ENCODE measurements at regions not wholly inside any gene's neighbourhood (a gene's known extent, or its start where the extent isn't known, plus 50 kb on each side); places are given as distances from the start of the nearest gene placed in this dataset.

DNA sequence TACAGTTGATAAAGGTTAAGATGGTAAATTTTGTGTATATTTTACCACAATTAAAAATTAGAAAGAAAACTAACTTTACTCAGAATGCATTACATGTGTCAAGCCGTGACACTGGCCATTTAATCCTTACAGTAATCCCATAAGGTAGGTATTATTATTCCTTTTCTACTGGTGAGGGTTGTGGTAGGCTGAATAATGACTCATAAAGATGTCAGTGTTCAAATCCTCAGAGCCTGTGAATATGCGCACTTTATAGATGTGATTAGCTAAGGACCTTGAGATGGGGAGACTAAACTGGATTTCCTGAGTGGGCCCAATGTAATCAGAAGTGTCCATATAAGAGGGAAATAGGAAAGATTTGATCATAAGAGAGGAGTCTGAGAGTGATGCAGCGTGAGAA is 288.1 kb downstream of the TMEM167A start:
- TF ChIP-seq, protein P1, sequence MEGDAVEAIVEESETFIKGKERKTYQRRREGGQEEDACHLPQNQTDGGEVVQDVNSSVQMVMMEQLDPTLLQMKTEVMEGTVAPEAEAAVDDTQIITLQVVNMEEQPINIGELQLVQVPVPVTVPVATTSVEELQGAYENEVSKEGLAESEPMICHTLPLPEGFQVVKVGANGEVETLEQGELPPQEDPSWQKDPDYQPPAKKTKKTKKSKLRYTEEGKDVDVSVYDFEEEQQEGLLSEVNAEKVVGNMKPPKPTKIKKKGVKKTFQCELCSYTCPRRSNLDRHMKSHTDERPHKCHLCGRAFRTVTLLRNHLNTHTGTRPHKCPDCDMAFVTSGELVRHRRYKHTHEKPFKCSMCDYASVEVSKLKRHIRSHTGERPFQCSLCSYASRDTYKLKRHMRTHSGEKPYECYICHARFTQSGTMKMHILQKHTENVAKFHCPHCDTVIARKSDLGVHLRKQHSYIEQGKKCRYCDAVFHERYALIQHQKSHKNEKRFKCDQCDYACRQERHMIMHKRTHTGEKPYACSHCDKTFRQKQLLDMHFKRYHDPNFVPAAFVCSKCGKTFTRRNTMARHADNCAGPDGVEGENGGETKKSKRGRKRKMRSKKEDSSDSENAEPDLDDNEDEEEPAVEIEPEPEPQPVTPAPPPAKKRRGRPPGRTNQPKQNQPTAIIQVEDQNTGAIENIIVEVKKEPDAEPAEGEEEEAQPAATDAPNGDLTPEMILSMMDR (IDR thresholded peaks at IDR 0.05; ENCODE audit: borderline replicate concordance, insufficient read depth, low read depth, low read length) = no peak
- H3K4me3 ChIP-seq (ENCODE audit: low read depth, low read length) = no peak overlapping the region

DNA sequence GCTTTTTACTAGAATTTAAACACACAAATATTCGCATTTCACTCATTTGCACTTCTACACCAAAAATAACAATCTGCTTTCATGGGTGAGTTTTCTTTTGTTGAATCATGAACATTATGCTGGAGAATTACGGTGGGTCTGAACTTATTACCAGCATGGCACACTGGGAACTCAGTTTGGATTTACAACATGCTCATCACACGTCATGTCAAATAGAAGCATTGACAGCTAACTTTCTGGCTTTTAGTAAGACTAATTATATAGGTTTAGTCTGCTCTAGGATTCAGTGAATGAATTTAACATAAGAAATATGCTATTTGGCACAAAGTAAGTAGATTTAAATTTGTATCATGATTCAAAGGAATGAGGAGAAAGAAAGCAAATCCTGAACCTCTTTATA is 290.4 kb downstream of the TMEM167A start:
- H3K4me3 ChIP-seq (ENCODE audit: low read depth, low read length) = no peak overlapping the region
- TF ChIP-seq, protein P1 (IDR thresholded peaks at IDR 0.05; ENCODE audit: borderline replicate concordance, insufficient read depth, low read depth, low read length) = no peak

DNA sequence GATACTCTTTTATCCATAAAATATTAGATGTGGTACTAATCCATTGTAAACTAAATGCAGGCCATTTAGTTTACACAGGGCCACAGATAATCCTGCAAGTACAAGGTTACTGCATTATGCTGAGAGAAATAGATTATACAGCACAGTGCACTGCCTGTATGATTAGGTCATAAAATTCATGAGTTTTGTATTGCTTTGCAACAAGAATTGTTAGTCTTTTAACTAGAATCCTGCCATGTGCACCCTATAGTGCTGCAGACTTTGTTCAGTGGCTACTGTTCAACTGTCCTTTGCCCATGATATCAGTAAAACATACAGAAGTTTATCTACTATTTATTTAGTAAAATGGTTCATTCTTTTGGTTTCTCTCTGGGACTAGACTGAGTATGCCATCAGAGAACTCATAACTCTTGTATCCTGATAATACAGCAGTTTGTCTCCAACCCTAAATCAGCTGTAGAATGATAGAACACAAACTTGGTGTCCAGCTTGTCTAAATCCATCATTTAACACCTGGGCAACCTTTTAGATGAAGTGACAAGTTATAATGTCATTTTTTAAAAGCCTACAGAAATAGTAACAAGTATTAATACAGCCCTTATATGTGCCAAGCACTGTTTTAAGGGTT is 291.2 kb downstream of the TMEM167A start:
- no peak overlapping the region for H3K4me3 ChIP-seq (ENCODE audit: low read depth, low read length)
- TF ChIP-seq, protein P1 (IDR thresholded peaks at IDR 0.05; ENCODE audit: borderline replicate concordance, insufficient read depth, low read depth, low read length) = no peak

DNA sequence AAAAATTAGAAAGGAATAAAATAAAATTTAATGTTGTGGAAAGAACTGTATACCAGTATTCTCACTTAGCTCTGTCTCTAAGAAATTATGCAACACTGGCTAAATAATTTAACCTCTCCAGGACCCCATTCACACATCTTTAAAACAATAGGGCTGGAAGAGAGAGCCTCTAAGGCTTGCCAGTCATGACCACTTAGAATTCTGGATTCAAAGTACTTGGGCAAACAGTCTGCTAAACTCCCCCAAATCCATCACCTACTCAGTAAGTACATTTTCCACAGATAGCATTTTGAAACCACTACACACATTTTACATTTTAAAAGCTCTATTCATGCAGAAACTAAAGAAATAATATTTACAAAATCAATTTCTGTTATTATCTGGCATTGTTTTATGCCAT is 291.7 kb downstream of the TMEM167A start:
- TF ChIP-seq, protein P1 (IDR thresholded peaks at IDR 0.05; ENCODE audit: borderline replicate concordance, insufficient read depth, low read depth, low read length) = no peak
- no peak overlapping the region for H3K4me3 ChIP-seq (ENCODE audit: low read depth, low read length)

DNA sequence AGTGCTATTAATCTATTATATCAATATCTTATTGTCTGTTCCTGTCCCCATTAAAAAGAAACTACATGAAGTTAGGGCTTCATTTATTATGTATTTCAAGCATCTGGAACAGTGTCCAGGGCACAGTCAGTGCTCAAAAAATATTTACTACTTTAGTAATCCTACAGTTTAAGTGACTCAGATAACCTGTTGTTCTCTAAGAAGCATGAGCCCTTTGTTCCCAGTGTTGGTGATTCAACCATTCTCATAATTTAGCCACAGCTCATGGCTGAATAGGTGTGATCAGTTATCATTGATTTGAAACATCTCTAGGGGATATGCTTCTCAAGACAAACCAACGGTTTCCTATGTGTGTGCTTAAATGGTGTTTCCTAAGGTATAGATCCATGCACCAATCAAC is 292.7 kb downstream of the TMEM167A start:
- H3K4me3 ChIP-seq (ENCODE audit: low read depth, low read length) = no peak overlapping the region
- TF ChIP-seq, protein P1 (IDR thresholded peaks at IDR 0.05; ENCODE audit: borderline replicate concordance, insufficient read depth, low read depth, low read length) = no peak

DNA sequence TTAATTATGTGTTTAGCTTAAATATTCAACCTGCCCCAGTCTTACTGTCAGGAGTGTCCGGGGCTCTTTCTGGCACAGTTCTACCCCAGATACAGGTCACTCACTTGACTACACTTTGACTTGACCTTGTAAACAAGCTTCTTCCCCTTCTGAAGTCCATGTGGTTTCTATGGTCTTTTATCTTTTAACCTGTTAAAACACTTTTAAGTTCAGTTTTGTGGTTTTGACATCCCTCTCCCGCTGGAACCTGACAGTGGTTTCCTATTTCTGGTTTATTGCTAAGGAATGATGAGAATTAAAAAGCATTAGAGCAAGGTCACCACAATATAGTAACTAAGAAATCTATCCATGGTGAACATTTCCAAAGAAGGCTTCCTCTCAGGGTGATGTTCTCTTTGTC is 300.1 kb downstream of the TMEM167A start:
- no peak overlapping the region for H3K4me3 ChIP-seq (ENCODE audit: low read depth, low read length)
- TF ChIP-seq, protein P1 (IDR thresholded peaks at IDR 0.05; ENCODE audit: borderline replicate concordance, insufficient read depth, low read depth, low read length) = no peak

DNA sequence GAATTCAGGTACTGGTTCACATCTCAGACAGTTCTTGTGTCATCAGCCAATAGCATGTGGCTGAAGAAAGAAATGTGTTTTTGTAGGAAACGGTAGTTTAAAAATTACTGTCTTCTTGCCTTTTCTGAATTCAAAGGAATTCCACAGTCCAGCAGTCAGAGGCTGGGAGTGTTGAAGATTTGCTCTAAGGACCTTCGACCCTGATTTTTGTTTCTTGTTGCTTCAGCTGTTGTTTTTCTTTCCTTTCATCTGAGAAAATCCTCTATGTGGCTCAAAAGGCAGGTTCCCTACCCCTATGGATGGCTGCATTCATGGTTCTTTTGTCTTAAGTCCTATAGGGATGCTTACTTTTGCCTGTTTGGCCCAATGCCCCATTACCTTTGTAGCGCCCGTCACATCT is 304.9 kb downstream of the TMEM167A start:
- TF ChIP-seq, protein P1 (IDR thresholded peaks at IDR 0.05; ENCODE audit: borderline replicate concordance, insufficient read depth, low read depth, low read length) = no peak
- H3K4me3 ChIP-seq (ENCODE audit: low read depth, low read length) = no peak overlapping the region

Measured in GM12875 (cell line).